Pons (tissue), 1 donor: ENCODE measurements at regions not wholly inside any gene's neighbourhood (a gene's known extent, or its start where the extent isn't known, plus 50 kb on each side); places are given as distances from the start of the nearest gene placed in this dataset.

ENCODE experiments used
- DNase-seq: peaks from one replicate; pipeline ENCODE4 v3.0.0-alpha.2; 2016; ENCODE audit warnings: low spot score

GRCh38 chr6:56767892-56768531 lies 125.3 kb upstream of the DST start:
- peak; percentile 81 for DNase-seq

GRCh38 chr6:56767435-56767834 lies 124.7 kb upstream of the DST start:
- no peak for DNase-seq

DNA sequence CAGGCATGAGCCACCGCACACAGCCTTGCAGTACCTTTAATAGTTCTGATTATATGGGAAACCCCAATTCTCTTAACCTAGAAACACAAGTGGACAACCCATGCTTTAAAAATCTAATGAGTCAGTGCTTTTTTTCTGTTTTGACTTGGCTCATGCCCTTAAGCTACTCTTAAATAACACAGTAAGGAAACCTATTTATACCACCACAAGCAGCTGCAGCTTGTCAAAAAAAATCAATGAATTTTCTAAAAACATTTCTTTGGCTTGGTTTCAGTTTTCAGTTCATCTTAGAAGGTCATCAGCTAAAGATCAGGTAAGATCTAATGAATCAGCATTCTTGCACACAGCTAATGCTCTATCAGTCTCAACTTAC lies 124.1 kb upstream of the DST start:
- DNase-seq: no peak

GRCh38 chr6:56766139-56766805 lies 123.6 kb upstream of the DST start:
- DNase-seq: peak; percentile 68

DNA sequence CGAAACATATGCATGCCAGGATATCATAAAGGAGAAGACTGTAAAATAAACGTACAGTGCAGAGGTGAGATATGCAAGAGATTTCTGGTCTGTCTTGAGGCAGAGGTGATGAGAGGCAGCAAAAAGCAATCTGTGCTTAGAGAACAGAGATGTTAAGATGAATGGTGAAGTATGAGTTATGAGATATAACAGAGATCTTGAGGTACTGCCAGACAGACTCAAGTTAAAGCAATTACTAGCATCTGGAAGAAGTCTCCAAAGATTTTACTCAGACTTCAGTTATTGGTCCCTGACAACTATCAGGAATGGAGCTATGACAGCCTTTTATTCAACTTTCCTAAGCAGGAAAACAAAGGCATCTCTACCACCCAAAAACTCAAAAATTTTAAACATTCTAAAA lies 122.8 kb upstream of the DST start:
- DNase-seq: no peak

DNA sequence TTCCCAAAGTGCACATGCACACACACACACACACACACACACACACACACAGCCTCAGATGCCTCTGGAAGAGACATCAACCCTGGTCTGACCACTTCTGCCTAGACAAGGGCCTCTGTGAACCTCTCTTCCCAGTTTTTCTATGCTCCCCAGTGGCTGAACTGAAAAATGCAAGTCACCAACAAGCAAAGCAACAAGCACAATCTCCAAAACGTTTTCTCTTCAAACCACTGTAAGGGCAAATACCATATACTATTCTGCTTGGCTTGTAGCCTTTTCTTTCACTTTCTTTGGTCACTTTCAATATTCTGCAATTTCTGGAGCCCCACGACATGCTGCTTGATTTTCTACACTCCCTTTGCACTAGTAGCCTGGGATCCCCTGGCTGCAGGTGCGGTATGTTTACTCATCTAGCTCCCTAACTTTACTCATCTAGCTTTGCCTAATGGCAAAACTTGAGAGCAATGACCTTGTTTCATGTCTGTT lies 121.4 kb upstream of the DST start:
- DNase-seq: peak; percentile 92

DNA sequence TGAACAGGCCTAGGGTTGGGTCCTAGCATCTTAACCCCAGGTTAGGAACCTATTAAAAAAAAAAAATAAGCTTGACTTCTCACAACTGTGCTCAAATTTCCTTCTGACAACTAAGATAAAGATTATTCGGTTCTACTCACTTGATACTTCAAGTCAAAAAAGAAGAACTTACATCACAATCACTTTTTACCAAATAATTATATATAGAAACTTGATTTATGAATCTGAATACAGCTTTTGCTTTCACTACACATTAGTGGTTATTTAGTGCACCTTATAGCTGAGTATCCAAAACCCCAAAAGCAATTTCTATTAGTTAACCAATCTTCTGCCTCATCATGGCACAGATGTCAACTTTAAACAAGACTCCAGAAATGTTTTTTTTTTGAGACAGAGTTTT lies 119.0 kb upstream of the DST start:
- DNase-seq: no peak

- DNase-seq: no peak
Measured at GRCh38 chr6:56760842-56761241, 118.2 kb upstream of the DST start.

DNA sequence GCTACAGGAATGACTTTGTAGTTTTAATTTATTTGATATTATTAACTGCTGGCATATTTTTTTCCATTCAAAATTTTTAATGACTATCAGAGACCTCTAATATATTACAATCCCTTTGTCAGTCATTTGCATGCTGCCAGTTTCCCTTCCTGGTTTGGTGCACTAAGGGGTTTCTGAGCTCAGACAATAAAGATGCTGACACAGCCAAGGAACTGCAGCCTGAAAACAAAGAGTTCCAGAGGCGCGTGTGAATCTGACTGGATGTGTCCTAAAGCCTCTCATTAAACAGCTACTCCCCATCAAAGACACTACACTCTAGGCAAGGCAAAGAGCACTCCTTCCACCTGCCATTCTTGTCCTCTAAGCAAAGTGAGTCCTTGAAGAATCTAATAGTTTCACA lies 116.8 kb upstream of the DST start:
- peak; percentile 83 for DNase-seq

GRCh38 chr6:56758553-56758952 lies 115.9 kb upstream of the DST start:
- DNase-seq: no peak

DNA sequence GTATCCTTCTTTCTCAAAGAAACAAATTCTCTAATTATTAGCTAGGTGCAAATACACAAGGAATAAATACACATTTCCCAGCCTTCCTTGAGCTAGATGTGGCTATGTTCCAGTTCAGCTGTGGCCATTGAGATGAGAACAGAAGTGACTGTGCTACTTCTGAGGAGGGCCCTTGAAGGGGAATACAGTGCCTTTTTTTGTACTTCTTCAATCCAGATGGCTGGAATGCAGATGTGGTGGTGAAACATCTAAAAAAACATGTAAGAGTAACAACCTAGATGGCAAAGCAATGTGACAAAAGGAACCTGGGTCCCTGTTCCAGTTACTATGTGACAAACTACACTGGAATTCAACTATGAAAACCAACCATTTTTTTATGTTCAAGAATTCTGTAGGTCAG lies 115.4 kb upstream of the DST start:
- DNase-seq: peak; percentile 80

- DNase-seq: peak; percentile 88
Measured at GRCh38 chr6:56757588-56757984, 114.9 kb upstream of the DST start.

DNA sequence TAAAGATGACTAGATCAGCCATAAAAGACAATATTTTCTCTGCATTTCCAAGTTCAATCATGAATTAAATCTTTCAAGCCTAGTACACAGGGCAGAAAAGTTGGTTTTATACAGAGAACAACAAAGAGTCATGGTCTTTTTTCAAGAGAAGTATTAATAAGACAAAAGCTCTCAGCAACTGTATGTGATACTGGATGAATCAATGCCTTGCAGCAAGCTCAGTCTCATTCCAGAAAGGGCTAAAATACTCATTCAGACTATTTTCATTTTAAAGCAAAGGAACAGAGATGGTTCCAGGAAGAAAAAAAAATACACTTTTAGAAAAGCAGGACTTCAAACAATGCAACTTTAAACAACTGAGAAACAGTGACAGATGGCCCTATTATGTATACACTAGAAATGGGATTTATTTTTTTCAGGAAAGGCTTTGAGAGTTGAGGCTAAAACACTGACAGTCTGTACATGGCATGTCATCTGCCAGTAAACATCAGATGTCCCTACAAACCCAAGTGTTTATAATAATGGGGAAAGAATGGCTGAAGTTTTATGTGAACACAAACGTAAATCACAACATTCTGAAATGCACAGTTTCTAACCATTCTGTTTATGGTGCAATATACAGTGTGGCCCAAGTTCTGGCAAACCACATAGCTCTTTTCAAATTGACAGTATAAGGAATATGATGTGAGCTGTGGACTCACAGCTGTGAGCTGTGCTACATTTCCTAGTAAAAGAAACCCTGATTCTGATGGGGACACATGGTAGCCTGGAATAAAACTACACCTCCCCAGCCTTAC lies 114.3 kb upstream of the DST start:
- DNase-seq: peak; percentile 65

- peak; percentile 65 for DNase-seq
Measured at GRCh38 chr6:56756219-56756789, 113.6 kb upstream of the DST start.

DNA sequence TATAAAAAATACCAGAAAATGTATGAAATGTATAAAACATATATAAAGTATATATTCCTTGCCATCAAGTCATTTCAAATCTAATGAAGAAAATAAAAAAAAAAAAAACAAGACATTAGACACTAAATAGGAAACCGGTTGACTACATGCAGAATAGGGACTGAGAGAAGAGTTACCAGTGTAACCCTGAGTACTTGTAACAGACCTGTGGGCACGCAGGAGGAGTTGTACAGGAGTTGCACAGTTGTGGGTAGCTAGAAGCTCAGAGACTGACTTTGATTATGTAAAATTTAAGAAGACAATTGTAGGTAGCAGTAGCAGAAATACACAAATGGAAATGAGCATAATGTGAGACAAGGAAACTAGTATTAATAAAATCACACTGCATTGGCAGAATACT lies 112.4 kb upstream of the DST start:
- DNase-seq: no peak

DNA sequence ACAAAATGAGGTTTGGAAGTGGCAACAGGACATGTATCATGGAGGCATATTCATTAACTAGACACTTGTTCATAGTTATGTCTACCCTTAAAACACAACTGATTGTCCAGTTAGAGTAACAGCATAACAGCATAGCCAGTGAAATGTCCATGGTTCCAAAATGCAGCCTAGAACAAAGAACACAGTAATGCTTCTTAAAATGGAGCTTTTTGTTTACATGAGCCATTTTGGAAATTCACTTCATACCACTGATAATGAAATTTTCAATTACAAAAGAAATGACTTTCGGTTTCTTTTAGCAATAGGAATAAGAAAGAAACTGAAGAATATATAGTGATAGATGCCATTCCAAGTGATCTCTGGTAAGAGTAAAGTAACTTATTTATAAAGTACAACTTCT lies 111.1 kb upstream of the DST start:
- DNase-seq: peak; percentile 67

DNA sequence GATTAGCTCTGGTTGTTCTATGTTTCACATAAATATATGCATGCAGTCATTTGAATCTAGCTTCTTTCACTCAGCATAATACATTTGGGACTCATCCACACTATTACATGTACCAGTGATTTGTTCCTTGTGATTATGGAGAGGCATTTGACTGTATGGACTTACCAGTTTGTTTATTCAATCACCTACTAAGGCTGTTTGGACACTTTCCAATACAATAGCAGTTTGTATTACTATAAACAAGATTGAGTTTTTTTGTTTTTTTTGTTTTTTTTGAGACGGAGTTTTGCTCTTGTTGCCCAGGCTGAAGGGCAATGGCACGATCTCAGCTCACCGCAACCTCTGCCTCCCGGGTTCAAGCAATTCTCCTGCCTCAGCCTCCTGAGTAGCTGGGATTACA lies 109.8 kb upstream of the DST start:
- DNase-seq: no peak

DNA sequence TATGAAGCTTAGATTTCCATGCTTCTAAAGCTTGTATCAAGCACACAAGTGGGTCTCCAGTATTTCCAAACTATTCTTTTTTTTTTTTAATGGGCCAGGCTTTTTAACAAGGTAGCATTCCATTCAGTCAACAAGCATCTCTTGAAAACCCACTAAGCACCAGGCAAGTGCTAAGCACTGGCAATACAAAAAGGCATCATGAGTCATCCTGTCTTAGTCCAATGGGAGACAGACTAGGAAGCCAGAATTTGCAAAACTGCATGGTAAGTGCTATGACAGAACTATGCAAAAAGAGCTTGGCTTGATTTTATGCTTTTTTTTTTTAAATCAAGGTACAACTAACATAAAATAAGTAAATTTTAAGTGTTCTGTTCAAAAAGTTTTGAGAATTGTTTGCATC lies 109.3 kb upstream of the DST start:
- no peak for DNase-seq

DNA sequence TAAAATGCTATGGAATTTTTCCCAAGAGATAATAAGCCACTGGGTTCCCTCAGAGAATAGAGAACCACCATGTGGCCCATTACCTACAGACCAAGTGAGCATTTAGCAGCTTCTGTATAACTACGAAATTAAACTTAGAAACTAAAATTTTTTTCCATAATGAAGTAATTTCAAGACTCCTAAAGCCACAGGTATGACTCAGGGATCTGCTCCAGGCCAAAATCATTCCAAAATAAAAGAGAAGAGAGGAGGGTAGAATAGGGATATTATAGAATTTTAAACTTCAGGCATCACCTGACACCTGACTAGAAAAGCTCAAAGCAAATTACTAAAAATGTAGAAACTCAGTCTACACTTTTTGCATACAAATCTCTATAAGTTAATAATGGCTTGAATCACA lies 108.9 kb upstream of the DST start:
- DNase-seq: no peak

DNA sequence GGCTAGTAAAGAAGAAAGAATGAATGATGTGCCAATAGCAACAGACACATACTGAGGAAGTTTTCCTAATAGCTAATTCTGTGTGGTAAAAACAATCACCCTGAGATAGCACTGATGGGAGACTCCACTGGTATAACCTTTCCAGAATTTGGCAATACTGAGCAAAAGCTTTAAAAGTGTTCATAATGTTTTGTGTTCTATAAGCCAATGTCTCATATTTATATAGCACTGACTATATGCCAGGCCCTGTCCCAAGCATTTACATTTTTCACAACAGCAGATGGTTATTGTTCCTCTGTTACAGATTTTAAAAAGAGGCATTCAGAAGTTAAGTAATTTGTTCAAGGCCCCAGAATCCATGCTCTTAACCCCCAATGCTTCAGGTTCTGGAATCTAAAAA lies 108.0 kb upstream of the DST start:
- DNase-seq: no peak

DNA sequence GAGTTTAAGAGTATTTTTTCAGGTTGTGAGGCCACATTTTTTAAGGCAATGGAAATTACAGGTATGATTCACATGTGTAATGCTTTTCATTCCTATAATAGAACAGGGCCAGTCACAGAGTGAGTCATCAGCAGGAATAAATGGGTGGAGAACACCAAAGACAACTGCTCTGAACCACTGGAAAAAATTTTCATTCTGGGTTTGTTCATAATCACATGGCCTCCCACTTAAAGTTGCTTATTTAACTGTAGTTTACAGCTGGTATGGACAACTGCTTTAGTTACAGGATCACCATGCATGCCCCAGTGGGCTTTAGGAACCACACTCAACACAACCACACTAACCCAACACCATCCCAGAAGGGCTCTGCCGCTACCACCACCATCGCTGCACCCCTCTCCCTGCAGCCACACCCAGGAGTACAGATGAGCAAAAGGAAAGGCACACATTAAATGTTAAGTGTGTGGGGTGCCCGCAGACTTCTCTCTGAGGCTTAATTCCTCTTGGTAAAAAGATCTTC lies 107.0 kb upstream of the DST start:
- DNase-seq: no peak

GRCh38 chr6:56746767-56747504 lies 104.2 kb upstream of the DST start:
- peak; percentile 57 for DNase-seq
